HG03060 (cell line): ENCODE measurements at regions not wholly inside any gene's neighbourhood (a gene's known extent, or its start where the extent isn't known, plus 50 kb on each side); places are given as distances from the start of the nearest gene placed in this dataset.

Experiments
- ATAC-seq: cut with Tn5 transposase; IDR thresholded peaks from one replicate; pipeline ENCODE4 v1.9.1; 2021; ENCODE audit warnings: low read depth, moderate number of reproducible peaks; ENCODE audit not compliant: unreplicated experiment

- ATAC-seq: no peak
Measured at GRCh38 chr4:128378668-128379067, 91.1 kb upstream of the PGRMC2 start.

- ATAC-seq: no peak
Measured at GRCh38 chr4:128376958-128377357, 89.3 kb upstream of the PGRMC2 start.

- ATAC-seq: no peak
Measured at GRCh38 chr4:128376303-128376702, 88.7 kb upstream of the PGRMC2 start.

GRCh38 chr4:128373628-128374027 lies 86.0 kb upstream of the PGRMC2 start:
- ATAC-seq: no peak

- ATAC-seq: no peak
Measured at GRCh38 chr4:128371876-128372275, 84.3 kb upstream of the PGRMC2 start.

- no peak for ATAC-seq
Measured at GRCh38 chr4:128371001-128371777, 83.6 kb upstream of the PGRMC2 start.

- ATAC-seq: no peak
Measured at GRCh38 chr4:128366212-128366611, 78.6 kb upstream of the PGRMC2 start.

GRCh38 chr4:128364565-128364964 lies 77.0 kb upstream of the PGRMC2 start:
- no peak for ATAC-seq

GRCh38 chr4:128363966-128364365 lies 76.4 kb upstream of the PGRMC2 start:
- no peak for ATAC-seq

- ATAC-seq: no peak
Measured at GRCh38 chr4:128362760-128363159, 75.1 kb upstream of the PGRMC2 start.

GRCh38 chr4:128359422-128359821 lies 71.8 kb upstream of the PGRMC2 start:
- no peak for ATAC-seq

- ATAC-seq: no peak
Measured at GRCh38 chr4:128358913-128359279, 71.3 kb upstream of the PGRMC2 start.

GRCh38 chr4:128358231-128358912 lies 70.8 kb upstream of the PGRMC2 start:
- ATAC-seq: no peak

GRCh38 chr4:128357286-128357685 lies 69.7 kb upstream of the PGRMC2 start:
- ATAC-seq: no peak

GRCh38 chr4:128355305-128355704 lies 67.7 kb upstream of the PGRMC2 start:
- no peak for ATAC-seq

GRCh38 chr4:128354205-128354821 lies 66.7 kb upstream of the PGRMC2 start:
- no peak for ATAC-seq

GRCh38 chr4:128353791-128354190 lies 66.2 kb upstream of the PGRMC2 start:
- no peak for ATAC-seq

- ATAC-seq: no peak
Measured at GRCh38 chr4:128351502-128351901, 63.9 kb upstream of the PGRMC2 start.

- ATAC-seq: no peak
Measured at GRCh38 chr4:128350449-128351045, 62.9 kb upstream of the PGRMC2 start.

GRCh38 chr4:128349921-128350320 lies 62.3 kb upstream of the PGRMC2 start:
- no peak for ATAC-seq

- ATAC-seq: no peak
Measured at GRCh38 chr4:128347930-128348660, 60.5 kb upstream of the PGRMC2 start.
